Fibroblast of villous mesenchyme (primary cell): ENCODE measurements at regions not wholly inside any gene's neighbourhood (a gene's known extent, or its start where the extent isn't known, plus 50 kb on each side); places are given as distances from the start of the nearest gene placed in this dataset.
A peak's percentile ranks its signal among the peaks of the same experiment; 100 is the strongest.
"Not testable (repeated sequence)": the region's sequence is repeated elsewhere in the genome, so short reads cannot be mapped to it uniquely, and the experiment has no call there.

ENCODE experiments used
- DNase-seq: peaks from one replicate; pipeline ENCODE4 v3.0.0-alpha.2; 2010; ENCODE audit warnings: low read depth
- H3K4me3 ChIP-seq: 2 replicates; pipeline ENCODE4 v1.5.1; 2011; ENCODE audit warnings: low read depth, mild to moderate bottlenecking, low read length
- TF ChIP-seq, protein P1 (sequence below): IDR thresholded peaks from 2 replicates; pipeline ENCODE4 v1.5.1; 2012; ENCODE audit warnings: low read depth, mild to moderate bottlenecking, low read length; ENCODE audit not compliant: insufficient read depth

DNA sequence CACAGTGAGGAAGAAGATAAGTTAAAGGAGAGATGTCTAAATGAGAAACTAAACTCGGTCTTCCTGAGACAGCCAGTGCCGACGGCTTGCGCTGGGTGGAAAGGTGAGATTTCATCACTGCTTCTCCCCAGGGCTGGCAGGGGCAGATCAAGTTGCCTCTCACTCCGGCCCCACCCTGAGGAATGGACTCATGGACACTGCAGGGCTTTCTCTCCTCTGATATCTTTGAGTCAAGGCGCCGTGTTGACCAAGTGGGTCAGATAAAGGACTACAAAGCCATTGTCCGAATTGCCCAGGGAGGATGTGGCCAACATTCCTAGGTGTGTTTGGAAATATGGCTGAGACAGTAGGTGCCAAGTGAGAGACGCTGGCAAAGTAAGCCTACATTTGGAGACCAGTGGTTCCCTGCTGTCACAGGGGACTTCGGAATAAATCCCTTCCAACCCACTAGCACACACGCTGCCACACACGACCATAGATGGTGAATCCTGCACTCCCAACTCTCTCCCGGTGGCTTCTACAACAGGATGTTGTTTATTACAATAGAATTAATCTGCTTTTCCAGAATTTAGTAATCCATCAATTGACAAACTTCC, 156.5 kb upstream of the TSC22D1 start:
- TF ChIP-seq, protein P1, sequence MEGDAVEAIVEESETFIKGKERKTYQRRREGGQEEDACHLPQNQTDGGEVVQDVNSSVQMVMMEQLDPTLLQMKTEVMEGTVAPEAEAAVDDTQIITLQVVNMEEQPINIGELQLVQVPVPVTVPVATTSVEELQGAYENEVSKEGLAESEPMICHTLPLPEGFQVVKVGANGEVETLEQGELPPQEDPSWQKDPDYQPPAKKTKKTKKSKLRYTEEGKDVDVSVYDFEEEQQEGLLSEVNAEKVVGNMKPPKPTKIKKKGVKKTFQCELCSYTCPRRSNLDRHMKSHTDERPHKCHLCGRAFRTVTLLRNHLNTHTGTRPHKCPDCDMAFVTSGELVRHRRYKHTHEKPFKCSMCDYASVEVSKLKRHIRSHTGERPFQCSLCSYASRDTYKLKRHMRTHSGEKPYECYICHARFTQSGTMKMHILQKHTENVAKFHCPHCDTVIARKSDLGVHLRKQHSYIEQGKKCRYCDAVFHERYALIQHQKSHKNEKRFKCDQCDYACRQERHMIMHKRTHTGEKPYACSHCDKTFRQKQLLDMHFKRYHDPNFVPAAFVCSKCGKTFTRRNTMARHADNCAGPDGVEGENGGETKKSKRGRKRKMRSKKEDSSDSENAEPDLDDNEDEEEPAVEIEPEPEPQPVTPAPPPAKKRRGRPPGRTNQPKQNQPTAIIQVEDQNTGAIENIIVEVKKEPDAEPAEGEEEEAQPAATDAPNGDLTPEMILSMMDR, result no peak
- no peak overlapping the region for H3K4me3 ChIP-seq
- no peak for DNase-seq

DNA sequence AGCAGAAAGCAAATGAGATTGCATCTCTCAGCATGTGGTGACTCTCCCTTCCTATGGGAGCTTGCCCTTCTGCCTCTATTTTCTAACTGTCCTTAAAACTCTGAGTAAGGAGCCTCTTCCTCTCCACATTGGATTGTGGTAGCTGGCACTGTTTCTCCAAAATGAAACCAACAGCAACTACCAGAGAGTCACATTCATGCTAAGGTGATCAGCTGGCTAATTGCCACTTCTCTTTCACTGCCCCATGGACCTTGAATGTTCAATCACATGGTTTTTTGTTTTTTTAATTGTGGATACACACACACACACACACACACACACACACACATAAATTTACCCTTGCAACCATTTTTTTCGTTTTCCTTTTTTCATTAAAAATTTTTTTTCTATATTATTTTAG, 154.7 kb upstream of the TSC22D1 start:
- TF ChIP-seq, protein P1, result no peak
- no peak for DNase-seq
- H3K4me3 ChIP-seq, result no peak overlapping the region

DNA sequence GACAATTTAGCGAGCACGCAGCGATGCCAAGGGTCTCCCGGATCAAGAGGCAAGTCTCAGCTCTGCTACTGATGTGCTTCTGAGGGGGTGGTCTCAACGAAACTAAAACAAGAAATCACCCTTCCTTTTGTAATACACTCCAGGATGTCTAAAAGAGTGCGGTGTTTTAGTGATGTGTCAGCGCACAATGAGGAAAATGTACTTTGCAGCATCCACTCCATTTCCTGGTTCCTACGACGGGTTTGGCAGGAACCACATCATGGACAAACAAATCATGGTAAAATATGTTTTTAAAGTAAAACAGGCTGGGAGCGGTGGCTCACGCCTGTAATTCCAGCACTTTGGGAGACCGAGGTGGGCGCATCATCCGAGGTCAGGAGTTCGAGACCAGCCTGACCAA, 154.0 kb upstream of the TSC22D1 start:
- H3K4me3 ChIP-seq, result no peak overlapping the region
- no peak for DNase-seq
- TF ChIP-seq, protein P1, result no peak

DNA sequence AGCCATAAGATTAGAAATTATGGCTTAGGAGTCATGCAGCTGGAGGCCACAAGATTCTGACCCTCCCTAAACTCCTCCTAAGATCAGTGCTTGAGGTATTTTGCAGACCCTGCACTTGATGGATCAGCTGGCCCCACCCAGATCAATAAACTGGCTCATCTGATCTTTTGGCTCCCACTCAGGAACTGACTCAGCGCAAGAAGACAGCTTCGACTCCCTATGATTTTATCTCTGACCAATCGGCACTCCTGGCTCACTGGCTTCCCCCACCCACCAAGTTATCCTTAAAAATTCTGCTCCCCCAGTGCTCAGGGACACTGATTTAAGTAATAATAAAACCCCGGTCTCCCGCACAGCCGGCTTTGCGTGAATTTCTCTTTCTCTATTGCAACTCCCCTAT, 151.5 kb upstream of the TSC22D1 start:
- DNase-seq, H3K4me3 ChIP-seq: not testable (repeated sequence)

DNA sequence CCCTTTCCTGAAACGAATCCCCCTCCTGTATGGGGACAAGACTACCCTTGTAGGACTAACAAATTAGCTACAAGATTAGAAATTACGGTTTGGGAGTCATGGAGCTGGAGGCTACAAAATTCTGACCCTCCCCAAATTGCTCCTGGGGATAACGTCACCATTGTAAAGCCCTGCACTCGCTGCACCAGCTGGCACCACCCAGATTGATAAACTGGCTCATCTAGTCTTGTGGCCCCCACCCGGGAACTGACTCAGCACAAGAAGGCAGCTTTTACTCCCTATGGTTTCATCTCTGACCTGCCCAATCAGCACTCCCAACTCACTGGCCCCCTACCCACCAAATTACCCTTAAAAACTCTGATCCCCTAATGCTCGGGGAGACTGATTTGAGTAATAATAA, 150.6 kb upstream of the TSC22D1 start:
- H3K4me3 ChIP-seq, result no peak overlapping the region
- TF ChIP-seq, protein P1, result no peak
- DNase-seq, result no peak

DNA sequence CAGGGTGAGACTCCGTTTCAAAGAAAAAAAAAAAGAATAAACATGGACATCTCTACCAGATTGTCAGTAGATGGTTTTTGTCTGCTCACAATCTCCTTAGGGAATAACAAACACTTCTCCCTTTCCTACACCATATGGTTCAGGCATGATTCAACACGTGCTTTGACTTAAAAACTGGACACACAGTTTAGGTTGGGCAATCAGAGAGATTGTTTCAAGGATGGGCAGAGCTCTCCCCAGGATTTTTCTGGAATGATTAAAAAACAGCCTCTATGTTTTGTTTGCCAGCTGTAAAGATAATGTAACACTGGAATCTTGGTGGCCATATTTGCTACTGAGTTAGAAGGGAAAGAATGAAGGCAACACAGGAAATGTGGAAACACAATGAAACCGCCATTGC, 150.1 kb upstream of the TSC22D1 start:
- H3K4me3 ChIP-seq, result no peak overlapping the region
- peak; percentile 96 for DNase-seq
- TF ChIP-seq, protein P1, result no peak

DNA sequence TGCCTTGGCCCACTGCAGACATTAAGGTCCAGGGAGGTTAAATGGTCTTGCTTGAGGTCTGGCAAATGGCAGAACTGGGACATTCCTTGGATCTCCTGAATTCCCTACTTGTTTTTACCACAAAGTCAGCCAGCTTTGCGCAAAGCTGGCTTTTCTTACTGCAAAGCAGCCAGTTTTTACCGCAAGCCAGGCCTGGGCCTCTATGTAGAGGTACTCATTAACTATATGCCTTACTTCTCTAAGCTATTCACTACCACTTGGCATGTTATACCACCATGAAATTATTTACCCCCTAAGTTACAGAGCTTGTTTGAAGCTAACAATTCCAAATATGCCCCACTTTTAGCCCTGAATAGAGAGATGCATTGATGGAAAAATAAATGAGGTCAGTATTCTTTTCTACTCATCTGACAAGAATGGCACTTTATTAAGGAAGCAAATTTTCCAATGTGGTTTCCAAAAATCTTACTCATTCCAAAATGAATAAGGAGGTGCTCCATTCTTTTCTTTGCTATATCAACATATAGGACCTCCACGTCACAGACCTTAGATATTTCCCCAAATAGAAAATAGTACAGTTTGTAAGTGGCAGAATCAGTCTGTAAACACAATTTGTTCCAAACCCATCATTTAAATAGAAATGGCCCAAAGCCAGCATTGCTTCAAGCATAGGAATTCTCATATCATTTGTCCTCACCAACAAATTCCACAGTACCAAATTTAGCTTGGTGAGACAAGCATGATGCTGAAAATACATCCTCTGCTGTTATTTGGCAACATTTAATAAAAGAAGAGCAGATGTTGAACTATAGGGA, 143.9 kb upstream of the TSC22D1 start:
- TF ChIP-seq, protein P1, result no peak
- no peak overlapping the region for H3K4me3 ChIP-seq
- peak; percentile 50 for DNase-seq
